Breast epithelium (tissue), 4 donors: ENCODE measurements at regions not wholly inside any gene's neighbourhood (a gene's known extent, or its start where the extent isn't known, plus 50 kb on each side); places are given as distances from the start of the nearest gene placed in this dataset.

Experiments
- DNase-seq, 2 donors: peaks; one replicate each; pipeline ENCODE4 v3.0.0-alpha.2; 2019; ENCODE audit warnings: low spot score in 2 of 2
- H3K27ac ChIP-seq, 2 donors: fragments of 200-600 bp; sonication (generic) in 1 of 2; one replicate each; pipeline ENCODE4 v1.5.1; 2016 to 2019; ENCODE audit warnings: mild to moderate bottlenecking in 1 of 2
- H3K27me3 ChIP-seq, 2 donors: fragments of 200-600 bp; sonication (generic) in 1 of 2; one replicate each; pipeline versions ENCODE4 v1.5.1 to v1.6.0; 2017 to 2019; ENCODE audit warnings: control low read depth in 1 of 2, mild to moderate bottlenecking in 1 of 2
- H3K36me3 ChIP-seq: fragments of 200-600 bp; one replicate; pipeline ENCODE4 v1.5.1; 2019
- H3K4me1 ChIP-seq, 2 donors: fragments of 200-600 bp; sonication (generic); one replicate each; pipeline ENCODE4 v1.5.1; 2016 to 2019; ENCODE audit warnings: control low read depth in 1 of 2
- H3K4me3 ChIP-seq, 3 donors: fragments of 200-600 bp; sonication (generic); 1 replicate in 2 of 3; 2 replicates in 1 of 3; pipeline ENCODE4 v1.5.1; 2016 to 2019; ENCODE audit warnings: mild to moderate bottlenecking in 3 of 3, moderate library complexity in 2 of 3
- H3K9me3 ChIP-seq, 2 donors: fragments of 200-600 bp; sonication (generic) in 1 of 2; one replicate each; pipeline ENCODE4 v1.5.1; 2016 to 2019; ENCODE audit warnings: control low read depth in 1 of 2
- CTCF ChIP-seq, 3 donors: fragments of 450-650 bp; IDR thresholded peaks; one replicate each; pipeline ENCODE4 v1.5.1; 2016 to 2017; ENCODE audit warnings: antibody characterized with exemption in 3 of 3, mild to moderate bottlenecking in 3 of 3, moderate library complexity in 3 of 3
- POLR2A ChIP-seq: fragments of 450-650 bp; IDR thresholded peaks from one replicate; pipeline ENCODE4 v1.6.1; 2016; ENCODE audit warnings: antibody characterized with exemption, mild to moderate bottlenecking, moderate library complexity
- POLR2AphosphoS5 ChIP-seq, 3 donors: sonication (generic); formaldehyde crosslinking; IDR thresholded peaks; one replicate each; pipeline ENCODE4 v1.6.1; 2017; ENCODE audit warnings: antibody characterized with exemption in 3 of 3
- intact Hi-C: fragments of 100-400 bp; cut with DNase I; formaldehyde crosslinking; loops from one replicate; pipeline ENCODE4 v1.15.1; 2023; ENCODE audit warnings: low total_unique reads

DNA sequence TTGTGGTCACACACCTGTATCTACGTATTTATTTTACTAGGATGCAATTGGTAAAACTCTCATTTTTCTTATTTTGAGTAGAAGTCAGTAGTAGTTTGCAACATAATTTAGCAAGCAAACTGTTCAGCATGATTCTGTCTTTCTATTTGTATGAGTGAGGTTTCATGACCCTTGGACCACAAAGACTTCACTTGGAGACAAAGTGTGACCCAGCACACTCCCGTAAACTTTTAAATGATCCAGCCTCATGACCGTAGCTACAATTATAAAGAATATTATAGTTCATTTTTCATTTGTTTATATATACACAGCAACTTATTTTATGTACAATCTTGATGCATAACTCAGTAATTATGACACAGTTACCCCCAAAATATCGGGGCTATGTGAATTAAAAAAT is 86.5 kb downstream of the ERCC5 start:
- H3K9me3 ChIP-seq: no peaks in the 10 kb centered on the region
- DNase-seq: no peak
- intact Hi-C loops: no loop called here
- no peaks in the 10 kb centered on the region for H3K4me1 ChIP-seq
- no peaks in the 10 kb centered on the region for H3K27me3 ChIP-seq
- no peak for TF ChIP-seq POLR2AphosphoS5 (IDR thresholded peaks at IDR 0.05)
- TF ChIP-seq CTCF (IDR thresholded peaks at IDR 0.05): no peak
- TF ChIP-seq POLR2A: no peak
- no peak overlapping the region for H3K4me3 ChIP-seq
- no peaks in the 10 kb centered on the region for H3K36me3 ChIP-seq
- no peak overlapping the region for H3K27ac ChIP-seq

GRCh38 chr13:102930566-102930965 is 84.7 kb downstream of the ERCC5 start:
- H3K36me3 ChIP-seq: no peaks in the 10 kb centered on the region
- H3K27ac ChIP-seq: no peak overlapping the region
- H3K4me3 ChIP-seq: no peak overlapping the region
- H3K27me3 ChIP-seq: no peaks in the 10 kb centered on the region
- H3K9me3 ChIP-seq: no peaks in the 10 kb centered on the region
- TF ChIP-seq CTCF (IDR thresholded peaks at IDR 0.05): no peak
- no peak for TF ChIP-seq POLR2AphosphoS5 (IDR thresholded peaks at IDR 0.05)
- no peak for TF ChIP-seq POLR2A
- DNase-seq: no peak
- H3K4me1 ChIP-seq: no peaks in the 10 kb centered on the region
- intact Hi-C loops: no loop called here

DNA sequence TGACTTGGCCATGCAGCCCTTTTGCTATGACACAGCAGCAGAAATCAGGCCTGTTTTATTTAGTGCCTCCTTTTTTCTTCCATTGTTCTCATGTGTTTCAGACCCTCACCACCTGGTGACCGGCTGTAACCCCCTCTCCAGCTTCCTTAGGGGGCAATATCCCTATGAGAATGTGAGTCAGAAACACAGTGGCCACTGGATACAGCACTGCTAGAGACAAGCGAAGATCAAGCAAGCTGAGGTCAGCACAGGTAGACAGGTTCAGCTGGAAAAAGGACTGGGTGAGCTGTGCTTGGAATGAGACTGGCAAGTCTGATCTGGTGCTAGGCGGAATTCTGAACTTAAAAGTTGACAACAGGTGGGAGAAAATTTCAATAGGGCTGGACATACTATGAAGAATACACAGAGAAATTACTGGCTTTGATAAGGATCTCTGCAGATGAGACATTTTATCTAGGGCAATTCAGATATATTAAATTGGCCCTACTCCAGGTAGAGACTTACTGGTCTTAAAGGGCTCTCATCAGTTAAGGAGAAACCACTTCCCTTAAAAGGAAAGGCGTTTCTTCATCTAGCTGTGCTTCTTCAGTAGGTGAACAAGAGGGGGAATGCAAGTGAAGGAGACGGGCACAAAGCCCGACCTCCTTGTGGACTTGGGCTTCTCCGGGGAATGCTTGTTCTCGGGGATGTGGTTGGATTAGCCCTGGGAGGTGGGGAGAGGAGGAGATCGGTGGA is 83.3 kb downstream of the ERCC5 start:
- H3K4me1 ChIP-seq: no peaks in the 10 kb centered on the region
- H3K9me3 ChIP-seq: no peaks in the 10 kb centered on the region
- TF ChIP-seq POLR2AphosphoS5 (IDR thresholded peaks at IDR 0.05) (no peak), CTCF (IDR thresholded peaks at IDR 0.05) (no peak), POLR2A (no peak)
- intact Hi-C loops: no loop called here
- no peaks in the 10 kb centered on the region for H3K36me3 ChIP-seq
- DNase-seq: no peak
- H3K27ac ChIP-seq: no peak overlapping the region
- H3K4me3 ChIP-seq: no peak overlapping the region
- H3K27me3 ChIP-seq: no peaks in the 10 kb centered on the region
